ENCODE measurements at regions not wholly inside any gene's neighbourhood (a gene's known extent, or its start where the extent isn't known, plus 50 kb on each side); places are given as distances from the start of the nearest gene placed in this dataset.

- no peaks in the 10 kb centered on the region for H3K27me3 ChIP-seq (replicated peaks in 1 of 2; ENCODE audit: control insufficient read depth in 2 of 2, extremely low read depth in 1 of 2, insufficient read depth in 2 of 2, low read length in 1 of 2)
- H3K27ac Mint-ChIP-seq: no peak overlapping the region
- POLR2A ChIA-PET: no interaction called here
- no CpG with 5 or more reads among the region's 2 CpGs for WGBS (ENCODE audit: insufficient coverage)
- H3K9me3 ChIP-seq: no peaks in the 10 kb centered on the region
- no peaks in the 10 kb centered on the region for H3K36me3 Mint-ChIP-seq
- no peak overlapping the region for H3K4me3 ChIP-seq (ENCODE audit: control insufficient read depth in 1 of 2, extremely low read depth in 1 of 2, low read length in 1 of 2)
- CTCF ChIA-PET: no interaction called here
- H3K36me3 ChIP-seq (ENCODE audit: control insufficient read depth in 2 of 2, extremely low read depth in 1 of 2, insufficient read depth in 1 of 2, low read length in 1 of 2): no peaks in the 10 kb centered on the region
- peaks cover 0 to 4% (median 2%) of the 10 kb centered on the region in 3 donors for H3K4me1 Mint-ChIP-seq
- no peak overlapping the region for H3K4me3 Mint-ChIP-seq
- H3K27ac ChIP-seq (ENCODE audit: low read length): no peak overlapping the region
- H3K27me3 Mint-ChIP-seq: peaks cover 3 to 10% of the 10 kb centered on the region in 2 donors
- H3K4me1 ChIP-seq (ENCODE audit: control insufficient read depth in 1 of 2, extremely low read depth in 1 of 2, insufficient read depth in 2 of 2, low read length in 2 of 2): no peaks in the 10 kb centered on the region
- H3K9me3 Mint-ChIP-seq: no peaks in the 10 kb centered on the region
- ATAC-seq (replicated peaks in 1 of 4): no peak
- no peak for DNase-seq
Measured at GRCh38 chr5:74471875-74472274, 168.7 kb downstream of the ENC1 start.

DNA sequence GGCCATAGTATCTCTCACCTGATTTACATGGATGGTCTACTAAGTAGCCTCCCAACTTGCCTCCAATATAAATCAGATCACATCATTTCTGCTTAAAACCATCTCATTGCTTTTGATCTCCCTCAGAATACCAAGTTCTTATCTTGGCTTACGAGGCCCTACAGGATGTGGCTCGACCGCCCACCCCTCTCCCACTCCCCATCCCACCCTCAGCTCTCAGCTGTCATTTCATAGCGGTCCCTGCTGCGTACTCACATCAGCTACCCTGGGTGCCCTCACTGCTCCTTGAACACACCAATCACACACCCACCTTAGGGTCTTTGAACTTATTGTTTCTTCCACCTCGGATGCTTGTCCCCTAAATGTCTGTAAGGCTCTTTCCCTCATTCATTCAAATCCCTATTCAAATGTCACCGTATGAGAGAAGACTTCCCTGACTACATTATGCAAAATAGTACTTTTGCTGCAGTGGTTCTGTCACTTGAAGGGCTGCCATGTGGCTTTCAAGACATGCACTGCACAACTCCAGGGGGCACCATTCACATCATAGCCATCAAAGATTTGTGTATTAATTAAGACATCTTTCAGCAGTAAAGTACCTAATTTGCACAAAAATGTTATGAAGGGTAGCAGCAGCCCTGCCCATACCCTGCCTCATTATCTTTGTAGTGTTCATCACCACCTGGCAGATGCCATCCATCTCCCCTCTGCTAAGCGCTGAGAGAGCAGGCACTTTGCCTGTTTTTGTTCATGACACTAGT is 171.1 kb downstream of the ENC1 start:
- no peaks in the 10 kb centered on the region for H3K36me3 Mint-ChIP-seq
- H3K9me3 Mint-ChIP-seq: no peaks in the 10 kb centered on the region
- POLR2A ChIA-PET: no interaction called here

GRCh38 chr5:74468421-74468820 is 172.1 kb downstream of the ENC1 start:
- H3K36me3 ChIP-seq (ENCODE audit: control insufficient read depth in 2 of 2, extremely low read depth in 1 of 2, insufficient read depth in 1 of 2, low read length in 1 of 2): no peaks in the 10 kb centered on the region
- H3K4me3 Mint-ChIP-seq: no peak overlapping the region
- no peaks in the 10 kb centered on the region for H3K9me3 ChIP-seq
- no peak overlapping the region for H3K27ac Mint-ChIP-seq
- peaks cover 0 to 9% of the 10 kb centered on the region in 2 donors for H3K27me3 Mint-ChIP-seq
- H3K27ac ChIP-seq (ENCODE audit: low read length): no peak overlapping the region
- no peak overlapping the region for H3K4me3 ChIP-seq (ENCODE audit: control insufficient read depth in 1 of 2, extremely low read depth in 1 of 2, low read length in 1 of 2)
- WGBS (ENCODE audit: insufficient coverage): 100% methylated on average over 1 of the region's 5 CpGs
- peaks cover 0 to 4% (median 0%) of the 10 kb centered on the region in 3 donors for H3K4me1 Mint-ChIP-seq
- H3K9me3 Mint-ChIP-seq: no peaks in the 10 kb centered on the region
- POLR2A ChIA-PET: no interaction called here
- no peaks in the 10 kb centered on the region for H3K36me3 Mint-ChIP-seq
- H3K4me1 ChIP-seq (ENCODE audit: control insufficient read depth in 1 of 2, extremely low read depth in 1 of 2, insufficient read depth in 2 of 2, low read length in 2 of 2): no peaks in the 10 kb centered on the region
- ATAC-seq (replicated peaks in 1 of 4) (no peak), DNase-seq (no peak)
- CTCF ChIA-PET: no interaction called here
- peaks cover 0 to 1% of the 10 kb centered on the region in 2 experiments for H3K27me3 ChIP-seq (replicated peaks in 1 of 2; ENCODE audit: control insufficient read depth in 2 of 2, extremely low read depth in 1 of 2, insufficient read depth in 2 of 2, low read length in 1 of 2)

More for the DNA sequence above, 171.1 kb downstream of the ENC1 start:
- no peaks in the 10 kb centered on the region for H3K36me3 ChIP-seq (ENCODE audit: control insufficient read depth in 2 of 2, extremely low read depth in 1 of 2, insufficient read depth in 1 of 2, low read length in 1 of 2)
- H3K27ac ChIP-seq (ENCODE audit: low read length): no peak overlapping the region
- peaks cover 0 to 4% (median 0%) of the 10 kb centered on the region in 3 donors for H3K4me1 Mint-ChIP-seq
- CTCF ChIA-PET: no interaction called here
- no peak for ATAC-seq (replicated peaks in 1 of 4)
- H3K27me3 ChIP-seq (replicated peaks in 1 of 2; ENCODE audit: control insufficient read depth in 2 of 2, extremely low read depth in 1 of 2, insufficient read depth in 2 of 2, low read length in 1 of 2): no peaks in the 10 kb centered on the region
- H3K27ac Mint-ChIP-seq: no peak overlapping the region
- H3K4me1 ChIP-seq (ENCODE audit: control insufficient read depth in 1 of 2, extremely low read depth in 1 of 2, insufficient read depth in 2 of 2, low read length in 2 of 2): no peaks in the 10 kb centered on the region
- no peak overlapping the region for H3K4me3 ChIP-seq (ENCODE audit: control insufficient read depth in 1 of 2, extremely low read depth in 1 of 2, low read length in 1 of 2)
- H3K27me3 Mint-ChIP-seq: peaks cover 0 to 7% of the 10 kb centered on the region in 2 donors
- no peak overlapping the region for H3K4me3 Mint-ChIP-seq
- H3K9me3 ChIP-seq: no peaks in the 10 kb centered on the region
- DNase-seq: no peak
- WGBS (ENCODE audit: insufficient coverage): 34% methylated on average over 6 of the region's 8 CpGs

- ChIA-PET POLR2A (no interaction called here), CTCF (no interaction called here)
- 100% methylated on average over 1 of the region's 2 CpGs for WGBS (ENCODE audit: insufficient coverage)
- H3K4me1 ChIP-seq (ENCODE audit: control insufficient read depth in 1 of 2, extremely low read depth in 1 of 2, insufficient read depth in 2 of 2, low read length in 2 of 2): no peaks in the 10 kb centered on the region
- no peak overlapping the region for H3K4me3 Mint-ChIP-seq
- no peaks in the 10 kb centered on the region for H3K36me3 Mint-ChIP-seq
- no peak overlapping the region for H3K27ac ChIP-seq (ENCODE audit: low read length)
- H3K9me3 ChIP-seq: no peaks in the 10 kb centered on the region
- peaks cover 3 to 13% of the 10 kb centered on the region in 2 donors for H3K27me3 Mint-ChIP-seq
- ATAC-seq (replicated peaks in 1 of 4): no peak
- peaks cover 0 to 7% of the 10 kb centered on the region in 2 experiments for H3K27me3 ChIP-seq (replicated peaks in 1 of 2; ENCODE audit: control insufficient read depth in 2 of 2, extremely low read depth in 1 of 2, insufficient read depth in 2 of 2, low read length in 1 of 2)
- H3K9me3 Mint-ChIP-seq: no peaks in the 10 kb centered on the region
- no peak overlapping the region for H3K4me3 ChIP-seq (ENCODE audit: control insufficient read depth in 1 of 2, extremely low read depth in 1 of 2, low read length in 1 of 2)
- H3K27ac Mint-ChIP-seq: no peak overlapping the region
- peaks cover 0 to 4% (median 0%) of the 10 kb centered on the region in 3 donors for H3K4me1 Mint-ChIP-seq
- no peak for DNase-seq
- no peaks in the 10 kb centered on the region for H3K36me3 ChIP-seq (ENCODE audit: control insufficient read depth in 2 of 2, extremely low read depth in 1 of 2, insufficient read depth in 1 of 2, low read length in 1 of 2)
Measured at GRCh38 chr5:74465724-74466123, 174.8 kb downstream of the ENC1 start.

DNA sequence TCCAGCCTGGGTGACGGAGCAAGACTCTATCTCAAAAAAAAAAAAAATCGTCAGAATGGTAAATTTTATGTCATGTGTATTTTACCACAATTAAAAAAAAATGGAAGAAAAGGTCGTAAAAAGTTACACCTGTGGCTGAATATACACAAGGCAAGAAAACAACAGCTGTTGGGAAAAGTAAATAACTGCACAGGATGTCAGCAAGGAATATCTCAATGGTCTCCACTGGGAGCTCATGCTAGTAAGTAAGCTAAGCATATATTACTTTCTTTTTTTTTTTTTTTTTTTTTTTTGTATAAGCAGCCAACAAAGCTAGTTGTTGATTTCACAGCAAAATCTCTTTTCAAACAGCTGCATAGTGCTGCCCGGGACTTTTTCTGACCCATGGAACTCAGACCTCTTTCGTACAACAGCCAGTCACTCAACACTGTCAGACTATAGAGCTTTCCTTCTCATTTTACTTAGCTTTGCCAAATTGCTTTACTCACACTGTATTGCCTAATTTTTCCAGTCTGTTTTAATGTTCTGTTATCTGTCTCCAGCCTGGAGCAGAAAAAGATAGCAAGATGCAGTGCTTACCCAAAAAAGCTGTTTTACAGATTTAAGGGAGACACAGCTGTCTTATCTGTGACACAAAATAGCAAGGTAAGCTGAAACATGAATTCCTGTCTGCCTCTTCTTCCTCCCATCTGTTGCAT is 175.9 kb downstream of the ENC1 start:
- H3K27ac ChIP-seq (ENCODE audit: low read length): no peak overlapping the region
- no peak for ATAC-seq (replicated peaks in 1 of 4)
- H3K36me3 Mint-ChIP-seq: no peaks in the 10 kb centered on the region
- H3K4me3 Mint-ChIP-seq: no peak overlapping the region
- ChIA-PET POLR2A (no interaction called here), CTCF (interaction anchor here in 1 of 2 donors (0.6 to 0.7 kb wide), 3 partner anchors 88 to 615 kb away, joined by 3 to 5 read pairs (median 4); no protein-coding TSS in a partner anchor)
- peaks cover 3 to 10% of the 10 kb centered on the region in 2 donors for H3K27me3 Mint-ChIP-seq
- no peaks in the 10 kb centered on the region for H3K4me1 ChIP-seq (ENCODE audit: control insufficient read depth in 1 of 2, extremely low read depth in 1 of 2, insufficient read depth in 2 of 2, low read length in 2 of 2)
- peaks cover 0 to 7% of the 10 kb centered on the region in 2 experiments for H3K27me3 ChIP-seq (replicated peaks in 1 of 2; ENCODE audit: control insufficient read depth in 2 of 2, extremely low read depth in 1 of 2, insufficient read depth in 2 of 2, low read length in 1 of 2)
- no peaks in the 10 kb centered on the region for H3K9me3 ChIP-seq
- no peak for DNase-seq
- H3K27ac Mint-ChIP-seq: no peak overlapping the region
- H3K4me3 ChIP-seq (ENCODE audit: control insufficient read depth in 1 of 2, extremely low read depth in 1 of 2, low read length in 1 of 2): no peak overlapping the region
- WGBS (ENCODE audit: insufficient coverage): 100% methylated on average over 2 of the region's 5 CpGs
- no peaks in the 10 kb centered on the region for H3K36me3 ChIP-seq (ENCODE audit: control insufficient read depth in 2 of 2, extremely low read depth in 1 of 2, insufficient read depth in 1 of 2, low read length in 1 of 2)
- H3K4me1 Mint-ChIP-seq: peaks cover 0 to 4% (median 0%) of the 10 kb centered on the region in 3 donors
- no peaks in the 10 kb centered on the region for H3K9me3 Mint-ChIP-seq

GRCh38 chr5:74462356-74462755 is 178.2 kb downstream of the ENC1 start:
- H3K27me3 ChIP-seq (replicated peaks in 1 of 2; ENCODE audit: control insufficient read depth in 2 of 2, extremely low read depth in 1 of 2, insufficient read depth in 2 of 2, low read length in 1 of 2): peaks cover 0 to 7% of the 10 kb centered on the region in 2 experiments
- no peak overlapping the region for H3K27ac ChIP-seq (ENCODE audit: low read length)
- CTCF ChIA-PET: no interaction called here
- no peak overlapping the region for H3K4me3 ChIP-seq (ENCODE audit: control insufficient read depth in 1 of 2, extremely low read depth in 1 of 2, low read length in 1 of 2)
- no peak overlapping the region for H3K27ac Mint-ChIP-seq
- no peaks in the 10 kb centered on the region for H3K36me3 Mint-ChIP-seq
- no peaks in the 10 kb centered on the region for H3K4me1 ChIP-seq (ENCODE audit: control insufficient read depth in 1 of 2, extremely low read depth in 1 of 2, insufficient read depth in 2 of 2, low read length in 2 of 2)
- DNase-seq (no peak), ATAC-seq (replicated peaks in 1 of 4) (no peak)
- H3K9me3 Mint-ChIP-seq: no peaks in the 10 kb centered on the region
- peaks cover 3 to 5% of the 10 kb centered on the region in 2 donors for H3K27me3 Mint-ChIP-seq
- no peaks in the 10 kb centered on the region for H3K36me3 ChIP-seq (ENCODE audit: control insufficient read depth in 2 of 2, extremely low read depth in 1 of 2, insufficient read depth in 1 of 2, low read length in 1 of 2)
- 83% methylated on average over 1 of the region's 1 CpG for WGBS (ENCODE audit: insufficient coverage)
- H3K4me1 Mint-ChIP-seq: no peaks in the 10 kb centered on the region
- POLR2A ChIA-PET: no interaction called here
- H3K9me3 ChIP-seq: no peaks in the 10 kb centered on the region
- H3K4me3 Mint-ChIP-seq: no peak overlapping the region

Data from T-cell (primary cell).